ENCODE measurements at regions not wholly inside any gene's neighbourhood (a gene's known extent, or its start where the extent isn't known, plus 50 kb on each side); places are given as distances from the start of the nearest gene placed in this dataset.

- POLR2A ChIA-PET: no interaction called here
- H3K4me1 Mint-ChIP-seq: peaks cover 51% of the 10 kb centered on the region
Observed at GRCh38 chr2:173760553-173760952, 204.6 kb downstream of the SP3 start.

More at GRCh38 chr2:173760553-173760952, 204.6 kb downstream of the SP3 start:
- TF ChIP-seq, protein P1, sequence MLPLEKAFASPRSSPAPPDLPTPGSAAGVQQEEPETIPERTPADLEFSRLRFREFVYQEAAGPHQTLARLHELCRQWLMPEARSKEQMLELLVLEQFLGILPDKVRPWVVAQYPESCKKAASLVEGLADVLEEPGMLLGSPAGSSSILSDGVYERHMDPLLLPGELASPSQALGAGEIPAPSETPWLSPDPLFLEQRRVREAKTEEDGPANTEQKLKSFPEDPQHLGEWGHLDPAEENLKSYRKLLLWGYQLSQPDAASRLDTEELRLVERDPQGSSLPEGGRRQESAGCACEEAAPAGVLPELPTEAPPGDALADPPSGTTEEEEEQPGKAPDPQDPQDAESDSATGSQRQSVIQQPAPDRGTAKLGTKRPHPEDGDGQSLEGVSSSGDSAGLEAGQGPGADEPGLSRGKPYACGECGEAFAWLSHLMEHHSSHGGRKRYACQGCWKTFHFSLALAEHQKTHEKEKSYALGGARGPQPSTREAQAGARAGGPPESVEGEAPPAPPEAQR (CRISPR knock-in tag; IDR thresholded peaks at IDR 0.05): no peak
- TF ChIP-seq, protein P2, sequence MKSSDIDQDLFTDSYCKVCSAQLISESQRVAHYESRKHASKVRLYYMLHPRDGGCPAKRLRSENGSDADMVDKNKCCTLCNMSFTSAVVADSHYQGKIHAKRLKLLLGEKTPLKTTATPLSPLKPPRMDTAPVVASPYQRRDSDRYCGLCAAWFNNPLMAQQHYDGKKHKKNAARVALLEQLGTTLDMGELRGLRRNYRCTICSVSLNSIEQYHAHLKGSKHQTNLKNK (CRISPR knock-in tag; IDR thresholded peaks at IDR 0.05): no peak
- TF ChIP-seq GABPB1 (CRISPR knock-in tag; IDR thresholded peaks at IDR 0.05) (no peak), TP53 (CRISPR knock-in tag; IDR thresholded peaks at IDR 0.05) (no peak), SP1 (CRISPR knock-in tag; conservative IDR thresholded peaks at IDR 0.05) (no peak), ZNF512 (CRISPR knock-in tag; IDR thresholded peaks at IDR 0.05; ENCODE audit: borderline replicate concordance) (no peak), CTCF (IDR thresholded peaks at IDR 0.05) (no peak), NR2C2 (CRISPR knock-in tag; IDR thresholded peaks at IDR 0.05) (no peak), TEAD1 (CRISPR knock-in tag; IDR thresholded peaks at IDR 0.05) (no peak), ATF2 (CRISPR knock-in tag; IDR thresholded peaks at IDR 0.05; ENCODE audit: borderline replicate concordance, low read depth) (no peak), JUN (CRISPR knock-in tag; IDR thresholded peaks at IDR 0.05) (no peak), CREB1 (CRISPR knock-in tag; IDR thresholded peaks at IDR 0.05) (no peak), ZNF121 (CRISPR knock-in tag; IDR thresholded peaks at IDR 0.05) (no peak), JAZF1 (CRISPR knock-in tag; IDR thresholded peaks at IDR 0.05) (no peak)
- TF ChIP-seq, protein P3, sequence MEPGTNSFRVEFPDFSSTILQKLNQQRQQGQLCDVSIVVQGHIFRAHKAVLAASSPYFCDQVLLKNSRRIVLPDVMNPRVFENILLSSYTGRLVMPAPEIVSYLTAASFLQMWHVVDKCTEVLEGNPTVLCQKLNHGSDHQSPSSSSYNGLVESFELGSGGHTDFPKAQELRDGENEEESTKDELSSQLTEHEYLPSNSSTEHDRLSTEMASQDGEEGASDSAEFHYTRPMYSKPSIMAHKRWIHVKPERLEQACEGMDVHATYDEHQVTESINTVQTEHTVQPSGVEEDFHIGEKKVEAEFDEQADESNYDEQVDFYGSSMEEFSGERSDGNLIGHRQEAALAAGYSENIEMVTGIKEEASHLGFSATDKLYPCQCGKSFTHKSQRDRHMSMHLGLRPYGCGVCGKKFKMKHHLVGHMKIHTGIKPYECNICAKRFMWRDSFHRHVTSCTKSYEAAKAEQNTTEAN (CRISPR knock-in tag; IDR thresholded peaks at IDR 0.05): no peak
- Mint-ChIP-seq H3K4me3 (no peak overlapping the region), H3K27ac (no peak overlapping the region), H3K9me3 (no peaks in the 10 kb centered on the region), H3K36me3 (no peaks in the 10 kb centered on the region), H3K27me3 (ENCODE audit: low read depth) (no peaks in the 10 kb centered on the region)
- DNase-seq (ENCODE audit: low spot score) (no peak), ATAC-seq (no peak)
- CTCF ChIA-PET: no interaction called here

Data from WTC11 (cell line).